ENCODE measurements at regions not wholly inside any gene's neighbourhood (a gene's known extent, or its start where the extent isn't known, plus 50 kb on each side); places are given as distances from the start of the nearest gene placed in this dataset.

DNA sequence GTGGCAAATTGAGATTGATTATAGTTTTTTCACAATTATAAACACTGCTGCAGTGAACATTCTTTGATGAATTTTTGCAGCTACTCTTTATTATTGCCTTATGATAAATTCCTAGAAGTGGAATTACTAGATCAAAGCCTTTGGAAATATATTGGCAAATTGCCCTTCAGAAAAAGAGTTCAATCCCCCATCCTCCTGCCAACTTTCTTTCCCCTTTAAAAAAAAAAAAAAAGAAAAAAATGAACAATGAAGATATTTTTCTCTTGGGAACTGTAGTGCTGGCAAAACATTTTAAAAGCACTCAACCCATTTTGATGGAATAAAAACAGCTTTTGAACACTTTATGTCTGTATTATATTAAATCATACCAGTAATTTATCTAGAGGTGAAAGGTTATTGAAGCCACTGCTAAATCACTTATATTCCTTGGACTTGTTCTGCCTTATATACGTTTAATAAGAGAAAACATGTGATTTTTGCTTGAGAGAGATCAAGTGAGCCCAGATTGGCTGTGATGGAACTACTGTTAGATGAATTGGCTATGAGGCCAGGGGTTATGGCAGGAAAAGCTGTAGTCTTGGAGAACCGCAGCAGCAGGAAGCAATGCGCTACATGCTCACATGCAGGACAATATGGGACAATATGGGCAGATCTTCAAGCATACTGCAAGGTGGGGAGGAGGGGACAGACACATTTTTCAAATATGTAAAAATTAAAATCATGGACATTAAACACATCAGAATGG lies 212.8 kb upstream of the C2CD4B start:
- no peak for FAIRE-seq

DNA sequence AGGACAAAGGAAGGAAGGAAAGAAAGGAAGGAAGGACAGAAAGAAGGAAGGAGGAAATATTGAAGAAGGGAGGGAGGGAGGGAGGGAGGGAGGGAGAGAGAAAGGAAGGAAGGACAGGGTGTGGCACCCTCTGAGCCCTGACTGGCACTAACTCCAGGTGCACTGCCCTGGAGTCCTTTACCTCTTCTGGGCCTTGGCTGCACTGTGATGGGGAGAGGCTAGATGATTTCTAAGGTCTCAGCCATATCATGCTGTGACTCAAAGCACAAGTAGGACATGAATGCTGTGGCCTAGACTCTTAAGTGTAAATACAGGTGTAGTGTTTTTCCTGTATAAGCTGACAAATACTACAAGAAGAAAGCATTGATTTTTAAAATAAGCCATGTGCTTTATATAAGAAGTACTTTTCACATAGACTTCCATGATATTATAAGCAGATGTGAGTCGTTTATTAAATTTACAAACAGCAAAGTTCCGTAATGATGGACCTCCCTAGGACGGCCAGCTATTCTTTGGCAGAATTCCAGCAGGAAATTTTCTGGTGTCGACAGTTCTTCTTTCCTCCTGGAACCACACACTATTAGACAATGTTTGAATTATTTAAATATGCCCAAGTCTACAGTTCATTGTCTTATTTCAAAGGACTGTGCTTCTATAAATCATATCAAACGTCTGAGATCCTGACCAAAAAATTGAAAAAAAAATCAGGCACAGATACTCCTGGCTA lies 213.8 kb upstream of the C2CD4B start:
- no peak for FAIRE-seq

DNA sequence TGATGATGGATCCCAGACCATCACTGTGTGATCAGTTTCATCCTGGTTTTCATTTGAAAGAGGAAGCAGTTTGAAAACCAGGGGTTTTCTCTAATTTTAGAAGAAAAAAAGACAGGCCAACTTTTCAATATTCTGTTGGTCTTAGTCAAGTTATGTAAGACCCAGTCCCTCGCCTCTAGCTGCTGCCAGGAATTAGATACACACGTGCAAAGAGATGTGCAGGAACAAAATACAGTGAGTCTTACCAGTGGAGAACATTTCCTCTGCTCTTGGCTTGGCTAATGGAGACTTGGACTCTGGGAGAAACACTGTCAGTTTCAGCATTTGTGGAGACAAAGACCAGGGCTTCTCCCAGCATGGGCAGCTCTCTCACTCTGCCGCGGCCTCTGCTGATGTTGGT lies 214.9 kb upstream of the C2CD4B start:
- no peak for FAIRE-seq

DNA sequence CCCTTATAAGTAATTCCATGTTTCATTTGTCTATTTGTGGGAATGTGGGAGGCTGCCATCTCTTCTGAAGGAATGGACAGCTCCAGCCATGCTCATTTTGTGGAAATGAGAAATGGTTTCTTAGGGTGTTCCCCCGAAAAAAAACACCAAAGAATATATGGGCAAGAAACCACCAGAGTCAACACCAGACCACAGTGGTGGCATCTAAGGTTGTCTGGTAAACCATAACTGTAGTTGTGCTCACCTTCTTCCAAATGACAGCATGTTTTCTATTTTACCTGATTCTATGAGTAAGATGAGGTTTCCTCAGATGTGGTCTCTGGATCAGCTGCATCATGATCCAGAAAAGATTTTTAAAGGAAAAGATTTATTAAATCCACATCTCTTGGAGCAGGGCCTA lies 217.0 kb upstream of the C2CD4B start:
- no peak for FAIRE-seq

DNA sequence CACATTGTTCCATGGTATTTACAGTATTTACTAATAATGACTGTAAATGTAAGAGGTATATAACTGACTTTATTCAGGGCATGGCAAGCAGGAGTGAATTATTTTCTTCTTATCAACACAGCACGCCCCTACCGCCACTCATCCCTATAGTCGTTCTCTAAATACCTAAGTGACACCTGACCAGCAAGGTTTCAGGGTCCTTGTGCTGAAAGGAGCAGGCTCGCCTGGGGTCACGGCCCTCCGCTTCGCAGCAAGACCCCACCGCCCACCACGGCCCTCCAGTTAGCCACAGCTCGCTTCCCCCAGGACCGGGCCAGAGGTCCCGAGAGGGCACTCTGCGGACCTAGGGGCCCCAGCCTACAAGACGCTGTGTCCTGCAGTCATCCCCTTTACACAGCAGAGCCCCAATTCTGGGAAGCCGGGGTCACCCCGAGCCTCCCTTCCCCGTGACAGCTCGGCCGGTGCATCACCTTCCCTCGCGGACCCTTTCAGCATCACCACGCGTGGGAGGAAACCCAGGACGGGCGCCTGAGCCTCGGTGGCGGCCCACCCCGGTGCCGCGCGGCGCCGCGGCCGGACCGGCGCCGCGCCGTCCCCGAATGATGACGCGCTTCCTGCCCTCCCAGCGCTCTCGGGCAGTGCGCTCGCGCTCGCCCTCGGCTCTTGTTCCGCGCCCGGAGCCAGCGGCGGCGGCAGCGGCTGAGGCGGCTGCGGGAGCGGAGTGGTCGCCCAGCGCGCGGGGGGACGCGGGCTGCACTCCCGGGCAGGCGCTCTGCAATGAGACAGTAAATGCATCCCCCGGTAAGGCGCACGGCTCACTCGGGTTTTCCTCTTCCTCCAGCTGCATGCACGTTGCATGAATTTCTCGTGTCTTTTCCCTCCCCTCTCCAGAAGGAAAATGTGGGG lies 225.1 kb upstream of the C2CD4B start, which contains the start of gene TLN2:
Gene TLN2, plus strand, starts transcription at position 666 of the 906 bp plus-strand sequence.
- no peak for FAIRE-seq

DNA sequence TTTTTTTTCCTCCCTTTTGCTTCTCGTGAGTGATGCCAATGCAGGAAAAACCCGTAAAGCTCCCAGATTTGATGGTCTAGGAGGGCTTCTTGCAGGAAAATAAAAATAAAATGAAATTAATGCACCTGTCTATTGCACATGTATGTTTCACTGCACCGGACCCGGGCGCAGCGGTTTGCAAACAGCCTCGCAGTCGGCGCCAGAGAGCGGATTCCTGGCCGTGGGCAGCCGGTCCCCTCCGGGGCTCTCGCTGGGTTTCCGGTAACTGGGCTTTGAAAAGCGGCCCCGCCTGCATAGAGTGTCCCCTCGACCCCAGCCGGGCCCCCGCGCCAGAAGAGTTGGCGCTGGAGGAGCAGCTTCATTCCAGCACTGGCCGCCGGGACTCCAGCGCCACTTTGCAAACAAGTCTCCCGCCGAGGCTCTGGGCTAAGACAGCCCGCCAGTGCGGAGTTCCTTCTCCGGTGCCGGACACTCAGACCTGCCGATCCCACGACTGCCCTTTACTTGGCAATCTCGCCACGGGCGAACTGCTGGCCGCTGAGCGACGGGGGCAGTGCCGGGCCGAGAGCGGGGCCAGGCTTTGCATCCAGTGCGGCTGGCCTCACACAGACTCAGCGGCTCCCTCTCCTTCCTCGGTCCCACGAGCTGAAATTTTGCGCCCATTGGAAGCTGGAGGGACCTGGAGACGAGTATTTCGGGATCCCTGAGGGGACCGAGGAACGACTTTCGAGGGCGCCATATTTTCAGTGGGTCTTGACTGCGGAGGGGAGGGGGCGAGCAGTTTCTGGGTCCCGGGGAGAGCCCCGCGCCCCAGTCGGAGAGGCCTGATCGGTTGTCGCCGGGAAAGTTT lies 225.9 kb upstream of the C2CD4B start:
- FAIRE-seq, result no peak

DNA sequence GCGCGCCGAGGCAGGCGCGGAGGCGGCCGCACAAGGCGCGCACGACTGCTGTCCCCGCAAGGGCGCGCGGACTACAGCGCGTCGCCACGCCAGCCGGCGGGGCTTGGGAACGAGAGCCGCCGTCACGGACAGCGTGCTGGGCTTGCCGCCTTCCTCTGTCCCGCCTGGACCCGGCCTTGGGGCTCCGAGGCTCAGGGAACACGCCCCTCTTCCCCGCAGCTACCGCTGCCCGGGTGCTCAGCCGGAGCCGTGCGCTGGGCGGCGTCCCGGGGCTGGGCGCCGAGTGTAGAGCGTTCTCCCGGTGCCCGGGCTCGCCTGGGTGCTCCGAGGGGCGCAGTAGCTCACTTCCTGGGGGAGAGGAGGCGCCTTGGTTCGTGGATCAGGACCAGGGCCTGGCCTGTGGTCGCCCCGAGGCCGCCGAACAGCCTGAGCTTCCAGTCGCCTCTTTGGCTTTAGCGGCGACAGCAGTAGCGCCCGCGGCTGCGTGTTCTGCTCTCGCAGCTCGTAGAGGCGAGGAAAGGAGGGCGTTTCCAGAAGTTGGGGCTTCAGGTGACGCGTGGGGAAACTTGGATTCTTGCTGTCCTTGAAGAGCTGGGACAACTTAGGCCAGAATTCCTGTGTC lies 226.7 kb upstream of the C2CD4B start:
- FAIRE-seq, result no peak

DNA sequence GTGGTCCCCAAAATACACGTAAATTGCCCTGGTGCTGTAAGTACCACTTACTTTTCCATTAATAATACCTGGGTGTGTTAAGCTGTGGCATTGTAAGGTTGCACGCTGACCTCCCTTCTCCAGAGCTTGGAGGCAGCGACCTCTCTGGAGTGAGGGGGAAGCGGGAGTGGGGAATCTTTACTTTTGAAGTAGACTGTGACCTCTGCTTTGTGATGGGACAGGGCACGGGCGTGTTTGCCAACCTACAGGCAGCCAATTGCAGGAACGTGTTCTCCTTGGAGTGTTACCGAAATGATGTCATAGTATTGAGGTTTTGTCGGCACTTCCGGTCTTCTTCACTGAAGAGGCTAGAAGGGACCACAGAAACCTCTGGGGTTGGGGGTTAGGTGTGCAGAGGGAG lies 227.3 kb upstream of the C2CD4B start:
- FAIRE-seq, result no peak

DNA sequence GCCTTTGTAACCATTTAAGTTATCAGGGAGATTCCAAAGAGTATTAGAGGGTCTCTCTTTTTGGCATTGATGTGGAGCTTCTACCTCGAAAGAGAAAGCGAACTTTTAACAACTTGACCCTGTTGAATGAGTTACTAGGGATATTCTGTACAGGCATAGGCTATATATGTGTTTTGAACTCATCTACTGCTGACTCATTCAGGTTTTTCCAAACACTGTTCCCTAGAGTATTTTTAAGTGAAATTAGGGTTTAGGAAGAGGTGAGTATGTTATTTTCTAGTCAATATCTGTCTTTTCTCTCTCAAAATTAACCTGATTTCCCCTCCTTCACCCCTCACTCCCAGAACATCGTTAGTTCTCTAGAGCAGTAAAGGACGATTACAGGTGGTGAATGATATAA lies 228.1 kb upstream of the C2CD4B start:
- no peak for FAIRE-seq

DNA sequence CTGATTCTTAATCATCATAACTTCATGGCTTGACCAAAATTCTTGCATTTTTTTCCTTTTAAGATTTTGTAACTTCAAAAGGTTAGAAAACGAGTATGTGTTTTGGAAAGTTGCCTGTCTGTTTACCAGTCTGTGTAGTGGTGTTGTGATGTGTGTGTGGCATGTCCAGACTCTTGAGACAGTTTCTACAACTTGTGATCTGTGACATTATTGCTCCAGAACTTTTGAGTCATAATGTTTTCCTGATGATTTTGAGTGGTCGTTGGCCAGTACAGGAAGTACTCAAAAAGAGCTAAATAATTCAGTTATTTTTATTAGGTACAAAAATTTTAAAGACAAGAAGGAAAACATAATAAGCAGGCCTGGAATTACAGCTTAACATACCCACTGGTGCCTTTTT lies 229.0 kb upstream of the C2CD4B start:
- no peak for FAIRE-seq

DNA sequence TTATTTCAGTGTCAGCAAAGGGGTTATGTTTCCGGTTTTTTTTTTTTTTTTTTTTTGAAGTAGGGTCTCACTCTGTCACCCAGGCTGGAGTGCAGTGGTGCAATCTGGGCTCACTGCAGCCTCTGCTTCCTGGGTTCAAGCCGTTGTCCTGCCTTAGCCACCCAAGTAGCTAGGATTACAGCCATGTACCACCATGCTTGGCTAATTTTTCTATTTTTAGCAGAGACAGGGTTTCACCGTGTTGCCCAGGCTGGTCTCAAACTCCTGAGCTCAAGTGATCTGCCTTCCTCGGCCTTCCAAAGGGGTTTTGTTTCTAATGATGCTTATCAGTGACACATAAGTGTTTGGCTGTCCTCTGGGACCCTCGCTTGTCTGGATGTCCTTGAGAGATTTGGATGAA lies 235.7 kb upstream of the C2CD4B start:
- FAIRE-seq, result no peak

DNA sequence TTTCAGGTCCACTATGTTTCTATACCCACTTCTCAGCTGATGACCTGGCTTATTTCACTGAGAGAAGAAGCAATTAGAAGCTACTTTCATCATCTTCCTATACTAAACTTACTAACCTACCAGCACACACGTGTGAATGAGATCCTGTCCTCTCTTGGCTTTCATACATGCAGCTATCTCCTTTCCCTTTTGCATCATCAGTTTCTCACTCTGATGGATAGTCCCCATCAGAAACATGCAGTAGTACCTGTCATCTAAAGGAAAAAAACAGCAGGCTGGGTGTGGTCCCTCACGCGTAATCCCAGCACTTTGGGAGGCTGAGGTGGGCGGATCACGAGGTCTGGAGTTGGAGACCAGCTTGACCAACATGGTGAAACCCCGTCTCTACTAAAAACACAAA lies 237.6 kb upstream of the C2CD4B start:
- no peak for FAIRE-seq

DNA sequence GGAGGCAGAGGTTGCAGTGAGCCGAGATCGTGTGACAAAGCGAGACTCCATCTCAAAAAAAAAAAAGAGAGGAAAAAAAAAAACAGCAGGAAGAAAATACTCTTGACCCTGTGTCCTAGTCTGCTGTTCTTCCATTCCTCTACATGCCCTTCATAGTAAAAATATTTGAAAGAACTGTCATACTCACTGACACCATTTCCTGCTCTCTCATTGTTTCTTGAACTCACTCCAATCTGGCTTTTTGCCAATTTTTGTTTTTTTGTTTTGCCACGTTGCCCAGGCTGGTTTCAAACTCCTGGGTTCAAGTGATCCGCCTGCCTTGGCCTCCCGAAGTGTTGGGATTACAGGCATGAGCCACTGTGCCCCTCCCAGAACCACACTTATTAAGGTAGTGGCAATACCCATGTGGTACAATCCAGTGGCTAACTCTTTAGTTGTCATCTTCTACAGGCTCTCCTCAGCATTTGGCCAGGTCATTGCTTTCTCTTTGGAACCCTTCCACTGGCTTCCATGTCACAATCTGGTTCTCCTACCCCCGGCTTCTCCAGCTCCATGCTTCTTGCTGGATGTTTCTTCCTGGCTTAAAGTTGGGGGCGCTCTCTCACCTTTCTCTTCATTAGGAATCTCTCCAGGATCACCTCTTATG lies 238.2 kb upstream of the C2CD4B start:
- no peak for FAIRE-seq

DNA sequence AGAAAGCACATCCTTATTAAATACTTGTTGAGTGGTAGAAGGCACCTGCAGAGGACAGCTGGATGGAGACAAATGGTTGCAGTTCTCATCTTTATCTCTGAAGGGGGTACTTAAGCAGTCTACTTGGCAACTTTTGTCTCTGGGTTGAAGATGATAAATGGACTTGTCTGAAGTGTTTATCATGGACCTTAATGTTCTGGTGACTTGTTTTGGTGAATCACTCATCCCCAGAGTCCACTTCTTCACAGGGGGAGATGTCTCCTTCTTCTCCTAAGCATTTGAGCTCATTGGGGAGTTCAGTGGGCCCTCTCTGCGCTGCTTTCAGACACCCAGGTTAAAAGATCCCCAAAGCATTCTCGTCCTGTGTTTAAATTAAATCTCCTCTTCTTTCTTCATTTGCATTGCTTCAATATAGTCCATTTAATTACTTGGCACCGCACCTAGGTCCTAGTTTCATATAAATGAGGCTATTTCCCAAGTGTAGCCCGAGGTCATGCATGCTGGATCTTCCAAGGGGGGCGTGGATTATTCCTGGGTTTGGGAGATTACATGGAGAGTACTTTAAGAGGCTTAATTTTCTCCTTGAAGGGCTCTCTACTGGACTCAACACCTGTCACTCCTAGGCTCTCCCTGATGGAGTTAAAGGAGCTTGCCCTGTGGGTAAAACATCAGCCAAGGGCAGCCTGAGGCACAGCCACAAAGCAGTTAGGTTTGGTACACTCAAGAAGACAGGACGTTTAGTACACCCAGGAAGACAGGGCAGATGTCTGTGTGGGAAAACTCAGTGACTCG lies 239.3 kb upstream of the C2CD4B start:
- no peak for FAIRE-seq

DNA sequence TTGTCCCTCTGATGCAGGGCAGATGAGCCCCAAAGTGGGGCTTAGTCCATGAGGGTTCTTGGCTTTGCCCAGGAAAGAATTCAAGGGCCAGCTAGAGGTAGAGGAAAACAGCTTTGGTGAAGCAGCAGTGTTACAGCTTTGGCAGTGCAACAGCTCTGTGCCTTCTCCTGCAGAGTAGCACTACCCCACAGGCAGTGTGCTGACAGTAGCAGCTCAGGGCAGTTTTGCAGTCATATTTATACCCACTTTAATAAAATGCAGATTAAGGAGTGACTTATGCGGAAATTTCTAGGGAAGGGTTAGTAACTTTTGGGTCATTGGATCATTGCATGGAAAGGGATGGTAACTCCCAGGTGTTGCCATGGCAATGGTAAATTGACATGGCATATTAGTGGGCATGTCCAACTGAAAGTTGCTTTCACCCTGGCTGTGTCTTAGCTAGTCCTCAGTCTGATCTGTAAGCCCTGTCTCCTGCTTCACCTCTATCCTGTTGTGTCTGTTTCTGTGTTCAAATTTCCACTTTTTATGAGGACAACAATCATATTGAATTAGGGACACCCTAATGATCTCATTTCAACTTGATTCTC lies 241.3 kb upstream of the C2CD4B start:
- FAIRE-seq, result no peak

DNA sequence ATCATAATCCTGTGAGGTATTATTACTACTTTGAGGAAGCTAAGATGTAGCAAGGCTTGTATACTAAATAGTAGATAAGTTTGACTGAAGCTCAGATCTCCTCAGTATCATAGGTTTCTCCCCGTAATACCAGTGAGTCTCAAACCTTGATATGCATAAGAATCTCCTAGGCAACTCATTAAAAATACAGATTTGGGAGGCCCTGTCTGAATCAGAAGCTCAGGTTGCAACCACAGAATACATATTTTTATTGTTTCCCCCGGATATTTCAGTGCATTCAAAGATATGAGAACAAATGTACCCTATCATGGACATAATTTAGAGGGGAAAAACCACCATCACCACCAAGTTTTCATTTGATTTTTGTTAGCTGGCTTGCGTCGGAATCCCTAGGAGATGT lies 242.1 kb upstream of the C2CD4B start:
- no peak for FAIRE-seq

DNA sequence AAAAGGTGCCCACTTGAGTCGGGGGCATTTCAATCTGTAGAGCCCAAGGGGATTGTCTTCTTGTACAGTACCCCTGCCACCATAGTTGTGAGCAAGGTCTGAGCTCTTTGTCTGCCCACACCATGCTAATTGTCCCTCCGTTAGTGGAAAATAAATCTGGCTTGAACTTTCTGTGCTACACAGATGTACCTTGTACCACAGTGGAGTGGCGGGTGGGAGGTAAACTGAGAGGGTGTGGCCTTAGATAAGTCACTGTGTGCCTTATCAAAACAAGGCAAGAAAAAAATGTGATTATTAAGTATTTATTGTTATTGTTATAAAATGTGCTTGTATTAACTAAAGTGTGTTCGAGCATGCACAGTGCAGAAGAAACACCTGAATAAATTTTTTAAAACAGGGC lies 242.9 kb upstream of the C2CD4B start:
- no peak for FAIRE-seq

DNA sequence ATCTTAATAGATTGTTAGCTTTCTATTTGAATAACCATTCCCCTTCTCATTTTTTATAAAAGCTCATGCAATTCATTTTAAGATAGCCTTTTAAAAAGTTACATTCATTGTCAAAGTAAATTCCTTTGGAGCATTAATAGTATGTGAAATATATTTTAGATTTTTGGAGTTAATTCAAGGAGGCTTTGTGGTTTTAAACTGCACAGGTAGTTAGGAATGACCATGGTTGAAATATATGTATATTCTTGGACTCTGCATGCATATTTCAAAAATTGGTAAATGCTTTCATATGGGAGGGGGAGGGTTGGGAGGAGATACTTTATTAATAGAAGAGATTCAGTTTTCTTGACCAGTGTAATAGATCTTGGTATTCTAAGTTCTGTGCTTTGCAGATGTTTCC lies 244.4 kb upstream of the C2CD4B start:
- no peak for FAIRE-seq

DNA sequence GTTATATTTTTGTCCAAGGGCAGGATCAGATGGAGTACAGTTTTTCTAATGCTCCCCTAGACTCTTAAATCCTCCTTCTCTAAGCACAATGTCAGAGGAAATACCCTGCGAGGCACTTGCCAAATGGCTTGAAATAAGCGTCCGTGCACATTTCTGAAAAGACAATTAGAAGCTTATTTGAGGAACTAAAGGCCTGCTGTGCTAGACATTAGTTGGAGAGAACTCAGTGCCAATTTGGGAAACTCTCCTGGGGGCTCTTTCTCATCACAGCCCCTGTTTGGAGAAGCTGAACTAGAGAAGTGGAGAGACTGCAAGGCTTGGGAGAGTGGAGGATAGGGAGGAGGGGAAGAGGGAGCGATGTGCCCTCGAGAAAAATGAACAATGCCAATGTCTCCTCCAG lies 247.6 kb upstream of the C2CD4B start:
- no peak for FAIRE-seq

DNA sequence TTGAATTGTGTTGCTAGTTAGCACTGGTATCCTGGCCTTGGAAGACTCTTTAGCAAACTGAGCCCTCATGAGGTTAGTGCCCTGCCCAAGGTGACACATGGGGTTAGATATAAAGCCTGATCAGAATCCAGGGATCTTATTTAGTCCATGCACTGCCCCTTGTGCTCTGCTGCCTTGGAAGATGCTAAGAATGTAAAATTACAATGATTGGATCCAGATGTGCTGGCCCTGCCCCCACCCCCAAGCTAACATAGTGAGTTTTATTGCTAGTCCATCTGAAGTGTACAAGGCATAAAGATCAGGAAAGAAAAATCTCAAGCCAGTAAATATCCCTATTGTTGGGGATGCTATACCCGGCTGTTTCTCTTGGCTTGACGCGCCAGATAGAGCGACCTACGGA lies 248.1 kb upstream of the C2CD4B start:
- no peak for FAIRE-seq
